ENCODE measurements at regions not wholly inside any gene's neighbourhood (a gene's known extent, or its start where the extent isn't known, plus 50 kb on each side); places are given as distances from the start of the nearest gene placed in this dataset.

GRCh38 chr18:27377251-27377650 is 192.1 kb upstream of the CHST9 start:
- no peaks in the 10 kb centered on the region for H3K27me3 ChIP-seq (ENCODE audit: control insufficient read depth, insufficient read depth, low read length)
- H3K79me2 ChIP-seq, result no peaks in the 10 kb centered on the region
- H3K36me3 ChIP-seq (ENCODE audit: control insufficient read depth, insufficient read depth, low read length), result no peaks in the 10 kb centered on the region
- no peak overlapping the region for H3K4me3 ChIP-seq (ENCODE audit: low read depth, low read length)
- no peak overlapping the region for H3K9ac ChIP-seq
- no peak overlapping the region for H2AFZ ChIP-seq
- no peaks in the 10 kb centered on the region for H3K9me3 ChIP-seq (ENCODE audit: control insufficient read depth, low read length)
- no peak for TF ChIP-seq CTCF (IDR thresholded peaks at IDR 0.05)
- no peak overlapping the region for H3K4me2 ChIP-seq (ENCODE audit: low read length)
- H3K27ac ChIP-seq, result no peak overlapping the region
- H3K4me1 ChIP-seq, result peaks cover 8% of the 10 kb centered on the region

DNA sequence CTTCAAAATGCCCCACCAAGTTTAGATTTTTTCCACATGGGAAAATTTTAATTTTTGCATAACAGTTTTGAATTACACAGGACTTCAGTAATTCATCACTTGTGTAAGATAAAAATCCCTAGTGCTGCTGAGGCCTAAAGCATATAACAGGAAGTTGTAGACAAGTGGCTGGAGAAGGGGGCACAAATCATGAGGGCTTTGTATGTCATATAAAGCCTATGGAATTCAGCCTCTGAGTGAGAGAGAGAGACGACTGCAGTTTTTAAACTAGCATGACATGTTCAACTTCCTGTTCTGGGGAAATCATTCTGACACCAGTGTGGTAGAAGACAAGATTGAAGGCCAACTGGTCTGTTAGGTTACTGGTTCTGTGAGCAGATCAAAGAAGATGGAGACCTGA is 187.3 kb upstream of the CHST9 start:
- Histone ChIP-seq H3K27ac (no peak overlapping the region), H2AFZ (no peak overlapping the region), H3K27me3 (ENCODE audit: control insufficient read depth, insufficient read depth, low read length) (no peaks in the 10 kb centered on the region), H3K4me2 (ENCODE audit: low read length) (no peak overlapping the region), H3K9me3 (ENCODE audit: control insufficient read depth, low read length) (no peaks in the 10 kb centered on the region), H3K9ac (no peak overlapping the region), H3K4me3 (ENCODE audit: low read depth, low read length) (no peak overlapping the region), H3K79me2 (no peaks in the 10 kb centered on the region), H3K4me1 (no peaks in the 10 kb centered on the region), H3K36me3 (ENCODE audit: control insufficient read depth, insufficient read depth, low read length) (no peaks in the 10 kb centered on the region)
- TF ChIP-seq CTCF (IDR thresholded peaks at IDR 0.05), result no peak

GRCh38 chr18:27366665-27367064 is 181.6 kb upstream of the CHST9 start:
- Histone ChIP-seq H3K4me3 (ENCODE audit: low read depth, low read length) (no peak overlapping the region), H3K27me3 (ENCODE audit: control insufficient read depth, insufficient read depth, low read length) (no peaks in the 10 kb centered on the region), H3K4me2 (ENCODE audit: low read length) (no peak overlapping the region), H3K9ac (no peak overlapping the region), H3K27ac (no peak overlapping the region), H3K9me3 (ENCODE audit: control insufficient read depth, low read length) (no peaks in the 10 kb centered on the region), H3K4me1 (no peaks in the 10 kb centered on the region), H3K79me2 (no peaks in the 10 kb centered on the region), H3K36me3 (ENCODE audit: control insufficient read depth, insufficient read depth, low read length) (no peaks in the 10 kb centered on the region), H2AFZ (no peak overlapping the region)
- no peak for TF ChIP-seq CTCF (IDR thresholded peaks at IDR 0.05)

DNA sequence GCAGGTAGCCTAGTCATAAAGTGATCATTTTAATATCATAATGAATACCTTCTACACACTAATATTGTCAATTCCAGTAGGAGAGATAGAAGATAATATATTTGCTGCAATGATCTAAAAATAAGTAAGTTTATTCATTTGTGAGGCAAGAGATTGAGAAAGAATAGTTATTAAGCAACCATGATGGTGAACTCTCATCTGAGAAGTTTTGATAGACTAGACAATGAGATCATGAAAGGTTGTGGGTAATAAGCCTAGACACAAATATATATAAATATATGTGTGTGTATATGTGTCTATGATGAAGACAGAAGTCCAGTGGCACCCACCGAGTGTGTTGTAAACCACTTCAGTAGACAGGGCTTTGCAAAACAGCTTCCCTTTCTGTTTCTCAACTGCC is 181.0 kb upstream of the CHST9 start:
- no peaks in the 10 kb centered on the region for H3K4me1 ChIP-seq
- H3K4me3 ChIP-seq (ENCODE audit: low read depth, low read length), result no peak overlapping the region
- no peak overlapping the region for H3K4me2 ChIP-seq (ENCODE audit: low read length)
- no peaks in the 10 kb centered on the region for H3K36me3 ChIP-seq (ENCODE audit: control insufficient read depth, insufficient read depth, low read length)
- H2AFZ ChIP-seq, result no peak overlapping the region
- TF ChIP-seq CTCF (IDR thresholded peaks at IDR 0.05), result no peak
- H3K9me3 ChIP-seq (ENCODE audit: control insufficient read depth, low read length), result no peaks in the 10 kb centered on the region
- no peaks in the 10 kb centered on the region for H3K79me2 ChIP-seq
- H3K9ac ChIP-seq, result no peak overlapping the region
- H3K27me3 ChIP-seq (ENCODE audit: control insufficient read depth, insufficient read depth, low read length), result no peaks in the 10 kb centered on the region
- no peak overlapping the region for H3K27ac ChIP-seq

DNA sequence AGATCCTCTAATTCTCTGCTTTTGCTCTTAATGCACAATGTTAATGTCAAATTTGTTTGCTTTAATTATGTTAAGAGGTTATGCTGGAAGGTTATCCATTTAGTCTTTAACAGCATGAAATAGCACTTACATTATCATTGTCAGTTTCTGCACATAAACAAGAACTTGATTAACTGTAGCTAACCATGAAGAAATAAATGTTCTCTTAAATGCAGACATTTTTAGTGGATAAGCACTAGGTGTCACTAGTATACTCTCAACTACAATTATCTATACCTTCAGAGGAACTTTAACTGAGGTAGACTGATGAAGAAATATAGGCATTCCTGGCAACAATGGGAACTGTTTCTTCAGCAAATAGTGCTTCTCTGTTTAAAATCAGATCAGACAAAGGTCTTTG is 178.8 kb upstream of the CHST9 start:
- no peak overlapping the region for H3K9ac ChIP-seq
- H2AFZ ChIP-seq, result no peak overlapping the region
- no peaks in the 10 kb centered on the region for H3K79me2 ChIP-seq
- no peaks in the 10 kb centered on the region for H3K27me3 ChIP-seq (ENCODE audit: control insufficient read depth, insufficient read depth, low read length)
- no peaks in the 10 kb centered on the region for H3K4me1 ChIP-seq
- TF ChIP-seq CTCF (IDR thresholded peaks at IDR 0.05), result peak; percentile 34
- no peak overlapping the region for H3K27ac ChIP-seq
- no peak overlapping the region for H3K4me2 ChIP-seq (ENCODE audit: low read length)
- H3K9me3 ChIP-seq (ENCODE audit: control insufficient read depth, low read length), result no peaks in the 10 kb centered on the region
- no peak overlapping the region for H3K4me3 ChIP-seq (ENCODE audit: low read depth, low read length)
- H3K36me3 ChIP-seq (ENCODE audit: control insufficient read depth, insufficient read depth, low read length), result no peaks in the 10 kb centered on the region

Data from parathyroid adenoma (tissue), 2 donors.